Upper lobe of left lung (tissue), 6 donors: ENCODE measurements at regions not wholly inside any gene's neighbourhood (a gene's known extent, or its start where the extent isn't known, plus 50 kb on each side); places are given as distances from the start of the nearest gene placed in this dataset.

Source experiments
- ATAC-seq, 2 donors: fragments of 200-7000 bp; cut with Tn5 transposase; one replicate each; pipeline ENCODE4 v1.9.1; 2022; ENCODE audit warnings: mild to moderate bottlenecking in 2 of 2, moderate library complexity in 2 of 2; ENCODE audit not compliant: low FRiP score in 2 of 2
- DNase-seq, 2 donors: peaks; one replicate each; pipeline ENCODE4 v3.0.0-alpha.2; 2019 to 2020
- H3K27ac ChIP-seq, 4 donors: fragments of 200-600 bp; sonication (generic); one replicate each; pipeline ENCODE4 v1.5.1; 2016 to 2019
- H3K27me3 ChIP-seq, 4 donors: fragments of 200-600 bp; sonication (generic); one replicate each; pipeline ENCODE4 v1.5.1; 2017 to 2019
- H3K36me3 ChIP-seq, 4 donors: fragments of 200-600 bp; sonication (generic); one replicate each; pipeline ENCODE4 v1.5.1; 2016 to 2019
- H3K4me1 ChIP-seq, 4 donors: fragments of 200-600 bp; sonication (generic); one replicate each; pipeline ENCODE4 v1.5.1; 2018 to 2019
- H3K4me3 ChIP-seq, 4 donors: fragments of 200-600 bp; sonication (generic); one replicate each; pipeline ENCODE4 v1.5.1; 2017 to 2019; ENCODE audit warnings: mild to moderate bottlenecking in 2 of 4, moderate library complexity in 1 of 4
- H3K9me3 ChIP-seq, 4 donors: fragments of 200-600 bp; sonication (generic); one replicate each; pipeline ENCODE4 v1.5.1; 2018 to 2019
- EP300 ChIP-seq, 4 donors: sonication (generic); formaldehyde crosslinking; IDR thresholded peaks; one replicate each; pipeline ENCODE4 v1.5.1; 2017; ENCODE audit warnings: antibody characterized with exemption in 4 of 4, control low read depth in 2 of 4
- POLR2A ChIP-seq, 4 donors: fragments of 450-650 bp; IDR thresholded peaks; one replicate each; pipeline ENCODE4 v1.5.1; 2016 to 2017; ENCODE audit warnings: antibody characterized with exemption in 4 of 4, mild to moderate bottlenecking in 2 of 4
- POLR2AphosphoS5 ChIP-seq, 2 donors: sonication (generic); formaldehyde crosslinking; IDR thresholded peaks; one replicate each; pipeline ENCODE4 v1.5.1; 2017; ENCODE audit warnings: antibody characterized with exemption in 2 of 2
- WGBS, 2 donors: methylation state at CpG; one replicate each; pipeline ENCODE4 v1.1.5; 2017 to 2018; 5-methylcytosine and 5-hydroxymethylcytosine counted together
- TF ChIP-seq, protein P1 (sequence below), 6 experiments: fragments of 450-650 bp in 4 of 6; fragments of 200-600 bp in 2 of 6; sonication (generic) in 2 of 6; IDR thresholded peaks; one replicate each; pipeline ENCODE4 v1.5.1; 2016 to 2019; ENCODE audit warnings: antibody characterized with exemption in 6 of 6
- donor health status: DM: no; HTN: no; CAD: no; lungs with moderate emphysema.
- donor health status: DM: no; HTN: yes; CAD: no; lungs with severe emphysema.

DNA sequence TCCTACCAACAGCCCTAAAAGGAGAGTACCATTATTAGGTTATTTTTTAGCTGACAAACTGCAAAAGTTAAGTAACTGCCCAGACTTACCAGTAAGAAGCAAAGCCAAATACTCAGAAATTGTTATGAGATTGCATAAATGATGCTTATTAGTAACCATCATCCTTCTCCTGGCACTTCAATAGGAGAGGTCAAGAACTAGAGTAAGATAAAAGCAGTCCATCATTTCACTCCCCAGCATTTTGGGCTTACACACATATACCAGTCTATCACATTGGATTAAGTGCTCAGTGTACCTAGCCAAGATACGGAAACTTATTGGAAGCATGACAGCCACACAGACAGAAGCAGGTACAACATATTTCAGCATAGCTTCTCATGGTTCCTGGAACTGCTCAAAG lies 142.8 kb upstream of the EGR2 start:
- no peak for DNase-seq
- H3K4me1 ChIP-seq, result no peaks in the 10 kb centered on the region
- TF ChIP-seq EP300 (IDR thresholded peaks at IDR 0.05) (no peak), POLR2A (IDR thresholded peaks at IDR 0.05) (no peak), POLR2AphosphoS5 (IDR thresholded peaks at IDR 0.05) (no peak)
- TF ChIP-seq, protein P1, sequence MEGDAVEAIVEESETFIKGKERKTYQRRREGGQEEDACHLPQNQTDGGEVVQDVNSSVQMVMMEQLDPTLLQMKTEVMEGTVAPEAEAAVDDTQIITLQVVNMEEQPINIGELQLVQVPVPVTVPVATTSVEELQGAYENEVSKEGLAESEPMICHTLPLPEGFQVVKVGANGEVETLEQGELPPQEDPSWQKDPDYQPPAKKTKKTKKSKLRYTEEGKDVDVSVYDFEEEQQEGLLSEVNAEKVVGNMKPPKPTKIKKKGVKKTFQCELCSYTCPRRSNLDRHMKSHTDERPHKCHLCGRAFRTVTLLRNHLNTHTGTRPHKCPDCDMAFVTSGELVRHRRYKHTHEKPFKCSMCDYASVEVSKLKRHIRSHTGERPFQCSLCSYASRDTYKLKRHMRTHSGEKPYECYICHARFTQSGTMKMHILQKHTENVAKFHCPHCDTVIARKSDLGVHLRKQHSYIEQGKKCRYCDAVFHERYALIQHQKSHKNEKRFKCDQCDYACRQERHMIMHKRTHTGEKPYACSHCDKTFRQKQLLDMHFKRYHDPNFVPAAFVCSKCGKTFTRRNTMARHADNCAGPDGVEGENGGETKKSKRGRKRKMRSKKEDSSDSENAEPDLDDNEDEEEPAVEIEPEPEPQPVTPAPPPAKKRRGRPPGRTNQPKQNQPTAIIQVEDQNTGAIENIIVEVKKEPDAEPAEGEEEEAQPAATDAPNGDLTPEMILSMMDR (IDR thresholded peaks at IDR 0.05), result no peak
- no peak overlapping the region for H3K27ac ChIP-seq
- no peaks in the 10 kb centered on the region for H3K9me3 ChIP-seq
- no peaks in the 10 kb centered on the region for H3K27me3 ChIP-seq
- no peak overlapping the region for H3K4me3 ChIP-seq
- 75 to 95% methylated on average over 1 of the region's 1 CpG for WGBS, 2 donors
- ATAC-seq, result no peak
- no peaks in the 10 kb centered on the region for H3K36me3 ChIP-seq

DNA sequence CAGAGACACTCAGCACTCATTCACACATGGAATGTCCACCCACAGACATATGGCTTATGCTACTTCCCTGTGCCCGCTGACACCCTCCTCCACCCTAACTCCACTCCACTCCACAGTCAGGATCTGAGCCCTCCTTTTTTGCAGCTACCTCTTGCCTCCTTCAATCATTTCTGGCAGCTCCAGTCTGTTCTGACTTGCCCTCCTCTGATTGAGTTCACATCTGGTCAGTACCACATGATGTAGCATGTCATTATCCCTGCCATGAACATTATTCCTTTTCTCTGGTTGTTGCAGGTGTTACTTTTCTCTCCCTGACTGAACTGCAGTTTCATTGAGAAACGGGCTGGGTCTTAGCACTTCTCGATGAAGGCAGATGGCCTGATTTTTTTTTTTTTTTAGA lies 130.1 kb upstream of the EGR2 start:
- no peak for ATAC-seq
- H3K9me3 ChIP-seq, result no peaks in the 10 kb centered on the region
- no peaks in the 10 kb centered on the region for H3K36me3 ChIP-seq
- H3K27ac ChIP-seq, result no peak overlapping the region
- no peak for DNase-seq
- TF ChIP-seq POLR2AphosphoS5 (IDR thresholded peaks at IDR 0.05), result no peak
- TF ChIP-seq EP300 (IDR thresholded peaks at IDR 0.05), result no peak
- TF ChIP-seq POLR2A (IDR thresholded peaks at IDR 0.05), result no peak
- TF ChIP-seq, protein P1 (IDR thresholded peaks at IDR 0.05), result no peak
- 92% methylated on average over 3 of the region's 3 CpGs for WGBS, 2 donors
- H3K27me3 ChIP-seq, result no peaks in the 10 kb centered on the region
- no peak overlapping the region for H3K4me3 ChIP-seq
- H3K4me1 ChIP-seq, result no peaks in the 10 kb centered on the region

DNA sequence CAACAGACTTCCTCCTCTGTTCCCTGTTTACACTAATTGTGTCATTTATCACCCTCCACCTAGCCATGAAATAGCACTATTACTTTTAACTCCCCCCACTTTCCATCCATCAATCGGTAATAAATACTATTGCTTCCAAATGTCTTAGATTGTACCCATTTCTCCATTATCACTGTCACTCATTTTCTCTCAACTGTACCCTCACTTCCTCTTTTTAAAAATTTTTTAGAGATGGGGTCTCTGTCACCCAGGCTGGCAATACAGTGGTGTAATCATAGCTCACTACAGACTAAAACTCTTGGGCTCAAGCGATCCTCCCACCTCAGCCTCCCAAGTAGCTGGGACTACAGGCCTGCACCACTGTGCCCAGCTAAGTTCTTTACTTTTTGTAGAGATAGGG lies 123.5 kb upstream of the EGR2 start:
- Histone ChIP-seq H3K27me3 (no peaks in the 10 kb centered on the region), H3K4me1 (no peaks in the 10 kb centered on the region), H3K36me3 (no peaks in the 10 kb centered on the region), H3K4me3 (no peak overlapping the region), H3K9me3 (no peaks in the 10 kb centered on the region), H3K27ac (no peak overlapping the region)
- no peak for DNase-seq
- 86 to 91% methylated on average over 2 of the region's 2 CpGs for WGBS, 2 donors
- TF ChIP-seq POLR2A (IDR thresholded peaks at IDR 0.05) (no peak), POLR2AphosphoS5 (IDR thresholded peaks at IDR 0.05) (no peak), EP300 (IDR thresholded peaks at IDR 0.05) (no peak)
- TF ChIP-seq, protein P1 (IDR thresholded peaks at IDR 0.05), result no peak
- no peak for ATAC-seq

DNA sequence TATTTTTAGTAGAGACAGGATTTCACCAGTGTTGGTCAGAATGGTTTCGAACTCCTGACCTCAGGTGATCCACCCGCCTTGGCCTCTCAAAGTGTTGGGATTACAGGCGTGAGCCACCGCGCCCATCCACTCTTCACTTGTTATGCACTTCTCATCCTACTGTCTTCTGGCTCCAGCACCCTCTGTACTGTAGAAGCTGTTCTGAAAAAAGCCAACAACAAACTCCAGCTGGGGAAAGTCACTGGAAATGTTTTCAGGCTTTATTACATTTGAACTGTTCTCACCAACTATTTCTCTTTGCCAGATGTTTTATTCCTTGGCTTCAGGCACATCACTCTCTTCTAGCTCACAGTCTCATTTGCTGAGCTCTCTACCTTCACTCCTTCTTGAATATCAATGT lies 122.5 kb upstream of the EGR2 start:
- H3K27ac ChIP-seq, result no peak overlapping the region
- no peaks in the 10 kb centered on the region for H3K27me3 ChIP-seq
- no peaks in the 10 kb centered on the region for H3K4me1 ChIP-seq
- no peak for ATAC-seq
- no peak for DNase-seq
- no peaks in the 10 kb centered on the region for H3K9me3 ChIP-seq
- WGBS, 2 donors, result 81 to 93% methylated on average over 5 of the region's 5 CpGs
- no peak overlapping the region for H3K4me3 ChIP-seq
- H3K36me3 ChIP-seq, result no peaks in the 10 kb centered on the region
- TF ChIP-seq POLR2AphosphoS5 (IDR thresholded peaks at IDR 0.05) (no peak), EP300 (IDR thresholded peaks at IDR 0.05) (no peak), POLR2A (IDR thresholded peaks at IDR 0.05) (no peak)
- TF ChIP-seq, protein P1 (IDR thresholded peaks at IDR 0.05), result no peak

DNA sequence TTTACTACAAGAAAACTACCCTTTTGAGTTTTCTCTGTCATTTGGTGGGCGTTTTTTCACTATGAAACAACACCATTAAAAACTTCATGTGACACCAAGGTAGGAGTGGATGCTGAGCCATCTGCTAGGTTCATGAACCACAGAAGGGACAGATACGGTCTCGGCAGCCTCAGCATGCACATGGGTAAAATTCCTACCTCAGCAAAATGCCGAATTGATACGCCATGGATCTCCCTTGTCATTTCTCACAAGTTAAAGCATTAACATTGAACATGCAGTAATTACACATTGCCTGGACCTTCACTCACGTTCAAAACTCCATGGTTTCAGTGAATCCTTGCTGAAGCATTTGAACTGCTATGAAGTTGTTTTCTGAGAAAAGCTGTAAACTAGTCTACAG lies 121.5 kb upstream of the EGR2 start:
- DNase-seq (no peak), ATAC-seq (no peak)
- no peak overlapping the region for H3K4me3 ChIP-seq
- H3K27ac ChIP-seq, result no peak overlapping the region
- TF ChIP-seq, protein P1 (IDR thresholded peaks at IDR 0.05), result no peak
- TF ChIP-seq EP300 (IDR thresholded peaks at IDR 0.05), result no peak
- no peak for TF ChIP-seq POLR2AphosphoS5 (IDR thresholded peaks at IDR 0.05)
- TF ChIP-seq POLR2A (IDR thresholded peaks at IDR 0.05), result no peak
- H3K36me3 ChIP-seq, result no peaks in the 10 kb centered on the region
- no peaks in the 10 kb centered on the region for H3K27me3 ChIP-seq
- 87% methylated on average over 6 of the region's 6 CpGs for WGBS, 2 donors
- H3K9me3 ChIP-seq, result no peaks in the 10 kb centered on the region
- no peaks in the 10 kb centered on the region for H3K4me1 ChIP-seq
